Esophagus squamous epithelium (tissue), 4 donors: ENCODE measurements at regions not wholly inside any gene's neighbourhood (a gene's known extent, or its start where the extent isn't known, plus 50 kb on each side); places are given as distances from the start of the nearest gene placed in this dataset.

Experiments
- POLR2A ChIP-seq, 4 donors: fragments of 450-650 bp; IDR thresholded peaks; one replicate each; pipeline ENCODE4 v1.6.1; 2017; ENCODE audit warnings: antibody characterized with exemption in 4 of 4, mild to moderate bottlenecking in 4 of 4, moderate library complexity in 3 of 4
- TF ChIP-seq, protein P1 (sequence below), 6 experiments: fragments of 450-650 bp in 4 of 6; fragments of 200-600 bp in 2 of 6; sonication (generic) in 2 of 6; IDR thresholded peaks; one replicate each; pipeline ENCODE4 v1.5.1; 2016 to 2019; ENCODE audit warnings: antibody characterized with exemption in 6 of 6, mild to moderate bottlenecking in 4 of 6, moderate library complexity in 4 of 6

DNA sequence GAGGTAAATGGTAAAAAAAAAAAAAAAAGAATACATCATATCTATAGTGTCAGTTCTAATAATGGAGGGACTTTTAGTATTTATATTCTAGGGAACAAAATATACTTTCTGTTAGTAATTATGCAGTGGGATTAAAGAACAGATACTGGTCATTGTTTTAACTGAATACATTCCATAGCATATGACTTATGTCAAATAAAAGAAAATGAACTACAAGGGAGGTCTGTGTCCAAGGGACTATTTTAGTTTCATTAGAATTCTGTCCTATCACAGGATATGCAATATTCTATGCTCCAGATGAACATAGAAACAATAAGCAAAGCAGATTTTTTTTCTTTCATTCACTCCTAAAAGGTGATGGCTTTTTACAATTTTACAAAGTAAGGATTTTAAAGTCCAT is 154.2 kb upstream of the ZEB2 start:
- TF ChIP-seq, protein P1, sequence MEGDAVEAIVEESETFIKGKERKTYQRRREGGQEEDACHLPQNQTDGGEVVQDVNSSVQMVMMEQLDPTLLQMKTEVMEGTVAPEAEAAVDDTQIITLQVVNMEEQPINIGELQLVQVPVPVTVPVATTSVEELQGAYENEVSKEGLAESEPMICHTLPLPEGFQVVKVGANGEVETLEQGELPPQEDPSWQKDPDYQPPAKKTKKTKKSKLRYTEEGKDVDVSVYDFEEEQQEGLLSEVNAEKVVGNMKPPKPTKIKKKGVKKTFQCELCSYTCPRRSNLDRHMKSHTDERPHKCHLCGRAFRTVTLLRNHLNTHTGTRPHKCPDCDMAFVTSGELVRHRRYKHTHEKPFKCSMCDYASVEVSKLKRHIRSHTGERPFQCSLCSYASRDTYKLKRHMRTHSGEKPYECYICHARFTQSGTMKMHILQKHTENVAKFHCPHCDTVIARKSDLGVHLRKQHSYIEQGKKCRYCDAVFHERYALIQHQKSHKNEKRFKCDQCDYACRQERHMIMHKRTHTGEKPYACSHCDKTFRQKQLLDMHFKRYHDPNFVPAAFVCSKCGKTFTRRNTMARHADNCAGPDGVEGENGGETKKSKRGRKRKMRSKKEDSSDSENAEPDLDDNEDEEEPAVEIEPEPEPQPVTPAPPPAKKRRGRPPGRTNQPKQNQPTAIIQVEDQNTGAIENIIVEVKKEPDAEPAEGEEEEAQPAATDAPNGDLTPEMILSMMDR (IDR thresholded peaks at IDR 0.05) = no peak
- TF ChIP-seq POLR2A (IDR thresholded peaks at IDR 0.05) = no peak
